ENCODE measurements at regions not wholly inside any gene's neighbourhood (a gene's known extent, or its start where the extent isn't known, plus 50 kb on each side); places are given as distances from the start of the nearest gene placed in this dataset.
"Not testable (repeated sequence)": the region's sequence is repeated elsewhere in the genome, so short reads cannot be mapped to it uniquely, and the experiment has no call there.

DNA sequence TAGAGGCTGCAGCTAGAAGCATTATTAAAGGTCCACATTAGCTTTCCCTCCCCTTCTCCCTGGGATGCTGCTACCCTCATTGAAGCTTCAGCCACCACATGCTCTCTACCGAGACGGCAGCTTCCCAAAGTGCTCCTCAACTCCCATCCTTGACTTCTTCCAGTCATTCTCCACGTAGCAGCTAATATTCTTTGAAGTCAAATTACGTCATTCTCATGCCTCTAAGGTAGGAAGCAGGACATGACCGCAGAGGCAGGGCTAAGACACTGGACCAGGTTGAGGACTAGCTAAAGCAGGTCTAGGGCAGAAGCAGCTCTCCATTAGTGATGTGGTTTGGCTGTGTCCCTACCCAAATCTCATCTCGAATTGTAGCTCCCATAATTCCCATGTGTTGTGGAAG lies 128.3 kb downstream of the SHOX start:
- intact Hi-C loops (cut with DNase I): no loop called here
- no peaks in the 10 kb centered on the region for H3K4me1 ChIP-seq
- no peaks in the 10 kb centered on the region for H3K36me3 ChIP-seq
- TF ChIP-seq, protein P1, sequence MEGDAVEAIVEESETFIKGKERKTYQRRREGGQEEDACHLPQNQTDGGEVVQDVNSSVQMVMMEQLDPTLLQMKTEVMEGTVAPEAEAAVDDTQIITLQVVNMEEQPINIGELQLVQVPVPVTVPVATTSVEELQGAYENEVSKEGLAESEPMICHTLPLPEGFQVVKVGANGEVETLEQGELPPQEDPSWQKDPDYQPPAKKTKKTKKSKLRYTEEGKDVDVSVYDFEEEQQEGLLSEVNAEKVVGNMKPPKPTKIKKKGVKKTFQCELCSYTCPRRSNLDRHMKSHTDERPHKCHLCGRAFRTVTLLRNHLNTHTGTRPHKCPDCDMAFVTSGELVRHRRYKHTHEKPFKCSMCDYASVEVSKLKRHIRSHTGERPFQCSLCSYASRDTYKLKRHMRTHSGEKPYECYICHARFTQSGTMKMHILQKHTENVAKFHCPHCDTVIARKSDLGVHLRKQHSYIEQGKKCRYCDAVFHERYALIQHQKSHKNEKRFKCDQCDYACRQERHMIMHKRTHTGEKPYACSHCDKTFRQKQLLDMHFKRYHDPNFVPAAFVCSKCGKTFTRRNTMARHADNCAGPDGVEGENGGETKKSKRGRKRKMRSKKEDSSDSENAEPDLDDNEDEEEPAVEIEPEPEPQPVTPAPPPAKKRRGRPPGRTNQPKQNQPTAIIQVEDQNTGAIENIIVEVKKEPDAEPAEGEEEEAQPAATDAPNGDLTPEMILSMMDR (IDR thresholded peaks at IDR 0.05): no peak
- ATAC-seq (no peak), DNase-seq (no peak)
- H3K4me3 ChIP-seq: no peak overlapping the region
- no peaks in the 10 kb centered on the region for H3K27me3 ChIP-seq (ENCODE audit: low read depth)
- H3K27ac ChIP-seq: no peak overlapping the region
- H3K9me3 ChIP-seq: no peaks in the 10 kb centered on the region

DNA sequence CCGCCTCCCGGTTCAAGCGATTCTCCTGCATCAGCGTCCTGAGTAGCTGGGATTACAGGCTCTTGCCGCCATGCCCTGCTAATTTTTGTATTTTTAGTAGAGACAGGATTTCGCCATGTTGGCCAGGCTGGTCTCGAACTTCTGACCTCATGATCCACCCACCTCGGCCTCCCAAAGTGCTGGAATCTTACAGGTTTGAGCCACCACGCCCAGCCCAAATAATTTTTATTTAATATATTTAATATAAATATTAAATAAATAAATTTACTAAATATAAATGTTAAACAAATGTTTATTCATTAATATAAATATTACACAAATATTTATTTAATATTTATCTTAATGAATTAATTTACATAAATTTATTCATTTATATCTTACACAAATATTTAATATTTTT lies 120.2 kb downstream of the SHOX start:
- intact Hi-C loops (cut with DNase I): no loop called here
- no peaks in the 10 kb centered on the region for H3K36me3 ChIP-seq
- no peaks in the 10 kb centered on the region for H3K4me1 ChIP-seq
- H3K9me3 ChIP-seq: no peaks in the 10 kb centered on the region
- no peak overlapping the region for H3K27ac ChIP-seq
- TF ChIP-seq, protein P1 (IDR thresholded peaks at IDR 0.05): no peak
- no peaks in the 10 kb centered on the region for H3K27me3 ChIP-seq (ENCODE audit: low read depth)
- H3K4me3 ChIP-seq: no peak overlapping the region
- DNase-seq: no peak
- ATAC-seq: no peak

DNA sequence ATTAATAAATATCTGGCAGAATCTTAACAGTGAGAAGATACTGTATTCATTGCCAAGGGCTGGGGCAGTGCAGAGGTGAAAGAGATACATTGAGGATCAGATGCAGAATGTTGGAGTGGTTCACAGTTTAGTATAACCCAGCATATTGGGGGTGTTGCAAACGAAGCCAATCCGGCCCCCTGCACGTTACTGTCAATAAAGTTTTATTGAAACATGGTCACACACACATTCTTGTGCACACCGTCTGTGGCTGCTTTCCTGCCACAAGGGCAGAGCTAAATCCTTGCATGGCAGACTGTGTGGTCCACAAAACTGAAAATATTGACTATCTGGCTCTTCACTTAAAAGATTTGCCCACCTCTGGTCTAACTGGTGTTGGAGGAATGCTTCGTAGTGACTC lies 119.7 kb downstream of the SHOX start:
- intact Hi-C loops (cut with DNase I): no loop called here
- TF ChIP-seq, protein P1 (IDR thresholded peaks at IDR 0.05): no peak
- no peaks in the 10 kb centered on the region for H3K27me3 ChIP-seq (ENCODE audit: low read depth)
- H3K27ac ChIP-seq: no peak overlapping the region
- no peaks in the 10 kb centered on the region for H3K36me3 ChIP-seq
- no peak for DNase-seq
- no peaks in the 10 kb centered on the region for H3K4me1 ChIP-seq
- ATAC-seq: no peak
- no peak overlapping the region for H3K4me3 ChIP-seq
- H3K9me3 ChIP-seq: no peaks in the 10 kb centered on the region

DNA sequence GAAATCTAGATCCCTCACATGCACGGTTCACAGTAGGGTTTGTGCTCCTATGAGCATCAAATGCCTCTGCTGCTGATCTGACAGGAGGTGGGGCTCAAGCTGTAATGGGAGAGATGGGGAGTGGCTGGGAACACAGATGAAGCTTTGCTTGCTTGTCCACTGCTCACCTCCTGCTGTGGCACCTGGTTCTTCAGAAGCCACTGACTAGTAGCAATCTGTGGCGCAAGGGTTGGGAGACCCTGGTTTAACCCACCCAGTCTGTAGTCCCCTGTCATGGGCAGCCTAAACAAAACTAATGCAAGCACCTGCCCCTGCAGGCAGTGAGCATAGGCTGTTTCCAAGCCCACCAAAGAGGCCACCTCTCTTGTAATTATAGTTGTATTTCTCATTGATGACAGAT lies 116.6 kb downstream of the SHOX start:
- Histone ChIP-seq H3K27ac (no peak overlapping the region), H3K4me1 (no peaks in the 10 kb centered on the region), H3K36me3 (no peaks in the 10 kb centered on the region), H3K27me3 (ENCODE audit: low read depth) (no peaks in the 10 kb centered on the region), H3K4me3 (no peak overlapping the region), H3K9me3 (no peaks in the 10 kb centered on the region)
- intact Hi-C loops (cut with DNase I): no loop called here
- TF ChIP-seq, protein P1 (IDR thresholded peaks at IDR 0.05): no peak
- no peak for DNase-seq
- no peak for ATAC-seq

DNA sequence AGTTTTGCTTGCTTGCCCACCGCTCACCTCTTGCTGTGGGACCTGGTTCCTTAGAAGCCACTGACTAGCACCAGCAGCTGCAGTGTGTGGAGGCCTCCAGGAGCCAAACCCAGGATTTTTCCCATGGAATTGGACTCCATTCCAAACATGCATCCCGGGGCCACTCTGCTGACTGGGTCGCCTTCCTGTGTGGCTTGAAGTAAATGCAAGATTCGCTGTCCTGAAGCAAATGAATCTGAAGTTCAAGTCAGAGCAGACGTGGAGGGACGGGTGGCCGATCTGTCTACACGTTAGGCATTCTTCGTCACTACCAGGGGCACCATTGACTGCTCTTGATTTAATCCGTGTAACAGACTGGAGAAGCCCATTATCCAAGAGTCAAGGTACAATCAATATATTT lies 109.0 kb downstream of the SHOX start:
- Histone ChIP-seq H3K4me3 (no peak overlapping the region), H3K4me1 (no peaks in the 10 kb centered on the region), H3K36me3 (no peaks in the 10 kb centered on the region), H3K27me3 (ENCODE audit: low read depth) (no peaks in the 10 kb centered on the region), H3K27ac (no peak overlapping the region), H3K9me3 (no peaks in the 10 kb centered on the region)
- intact Hi-C loops (cut with DNase I): no loop called here
- no peak for ATAC-seq
- DNase-seq: no peak
- TF ChIP-seq, protein P1 (IDR thresholded peaks at IDR 0.05): no peak

DNA sequence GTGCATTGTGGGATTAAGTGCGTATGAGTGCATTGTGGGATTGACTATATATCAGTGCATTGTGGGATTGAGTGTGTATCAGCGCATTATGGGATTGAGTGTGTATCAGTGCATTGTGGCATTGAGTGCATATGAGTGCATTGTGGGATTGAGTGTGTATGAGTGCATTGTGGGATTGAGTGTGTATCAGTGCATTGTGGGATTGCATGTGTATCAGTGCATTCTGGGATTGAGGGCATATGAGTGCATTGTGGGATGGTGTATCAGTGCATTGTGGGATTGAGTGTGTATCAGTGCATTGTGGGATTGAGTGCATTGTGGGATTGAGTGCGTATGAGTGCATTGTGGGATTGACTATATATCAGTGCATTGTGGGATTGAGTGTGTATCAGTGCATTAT lies 106.4 kb downstream of the SHOX start:
- DNase-seq; H3K27ac ChIP-seq; intact Hi-C loops (cut with DNase I); H3K4me1 ChIP-seq; H3K27me3 ChIP-seq (ENCODE audit: low read depth); ATAC-seq; H3K36me3 ChIP-seq; H3K4me3 ChIP-seq; H3K9me3 ChIP-seq: not testable (repeated sequence)
